Endothelial cell of umbilical vein (primary cell): ENCODE measurements at regions not wholly inside any gene's neighbourhood (a gene's known extent, or its start where the extent isn't known, plus 50 kb on each side); places are given as distances from the start of the nearest gene placed in this dataset.

ENCODE experiments used
- BruUV-seq: library from RNA; stranded (reverse); fragments of 400-500 nt; replicated peaks from 2 replicates; lab custom pipeline; 2021; lab: Mats Ljungman, UMichigan
- CTCF ChIA-PET: fragments of 300-600, 350-600 bp; sonication (Branson Sonifier 250); formaldehyde crosslinking; loops from one replicate; lab custom pipeline; 2021; ENCODE audit warnings: antibody characterized with exemption, inconsistent platforms; lab: Charles Lee
- POLR2A ChIA-PET: fragments of 300-600, 350-600 bp; sonication (Branson Sonifier 250); formaldehyde crosslinking; loops from one replicate; lab custom pipeline; 2021; ENCODE audit warnings: antibody characterized with exemption, inconsistent platforms; lab: Charles Lee
- DNase-seq: peaks from one replicate; pipeline ENCODE4 v3.0.0-alpha.2; 2011; ENCODE audit warnings: low read depth, low spot score
- FAIRE-seq: peaks from 2 replicates; lab custom pipeline; 2011; peaks lifted over from hg19 to GRCh38; lab: Jason Lieb, UNC
- H2AFZ ChIP-seq: 2 replicates; pipeline ENCODE4 v1.6.0; 2012; ENCODE audit warnings: low read depth, low read length, control low read depth, inconsistent platforms
- H3K27ac ChIP-seq: 2 replicates; pipeline ENCODE4 v1.5.1; 2011; ENCODE audit warnings: low read depth, mild to moderate bottlenecking, control low read depth, low read length, moderate library complexity; ENCODE audit not compliant: insufficient read depth
- H3K27me3 ChIP-seq, 2 experiments: 2 replicates each; pipeline versions ENCODE4 v1.6.0 to v1.6.1; 2011; ENCODE audit warnings: low read length in 2 of 2, mixed read lengths in 1 of 2; ENCODE audit not compliant: control insufficient read depth in 2 of 2, insufficient read depth in 2 of 2
- H3K36me3 ChIP-seq, 2 experiments: 2 replicates in 1 of 2; 3 replicates in 1 of 2; pipeline ENCODE4 v1.5.1; 2011; ENCODE audit warnings: low read length in 2 of 2, mild to moderate bottlenecking in 1 of 2, moderate library complexity in 1 of 2; ENCODE audit not compliant: control insufficient read depth in 2 of 2, insufficient read depth in 2 of 2; ENCODE audit errors: extremely low read depth in 1 of 2
- H3K4me1 ChIP-seq: 3 replicates; pipeline ENCODE4 v1.5.1; 2011; ENCODE audit warnings: mild to moderate bottlenecking, low read length; ENCODE audit not compliant: control insufficient read depth, insufficient read depth; ENCODE audit errors: extremely low read depth
- H3K4me2 ChIP-seq: 2 replicates; pipeline ENCODE4 v1.6.1; 2011; ENCODE audit warnings: low read length, control low read depth, mixed read lengths; ENCODE audit not compliant: insufficient read depth
- H3K4me3 ChIP-seq, 3 experiments: fragments of 200-600 bp in 1 of 3; sonication (generic), shearing (Covaris generic) in 1 of 3; replicated peaks in 1 of 3; 2 replicates each; pipeline ENCODE4 v1.5.1; 2011 to 2016; ENCODE audit warnings: control low read depth in 3 of 3, low read length in 3 of 3, mild to moderate bottlenecking in 2 of 3, inconsistent platforms in 1 of 3, low read depth in 1 of 3, moderate library complexity in 1 of 3; ENCODE audit not compliant: insufficient read depth in 1 of 3
- H3K79me2 ChIP-seq: 2 replicates; pipeline ENCODE4 v1.6.0; 2012; ENCODE audit warnings: low read length, inconsistent platforms; ENCODE audit not compliant: control insufficient read depth, insufficient read depth
- H3K9ac ChIP-seq: replicated peaks from 2 replicates; pipeline ENCODE3; 2011; ENCODE audit warnings: low read length, control low read depth; ENCODE audit not compliant: insufficient read depth; ENCODE audit errors: extremely low read depth
- H3K9me1 ChIP-seq: replicated peaks from 3 replicates; pipeline ENCODE4 v1.6.0; 2011; ENCODE audit warnings: mild to moderate bottlenecking, low read length; ENCODE audit not compliant: control insufficient read depth, insufficient read depth; ENCODE audit errors: extremely low read depth
- H3K9me3 ChIP-seq: replicated peaks from 2 replicates; pipeline ENCODE4 v1.5.1; 2012; ENCODE audit warnings: low read length, inconsistent platforms; ENCODE audit not compliant: control insufficient read depth, insufficient read depth
- H4K20me1 ChIP-seq: replicated peaks from 2 replicates; pipeline ENCODE3; 2011; ENCODE audit warnings: mild to moderate bottlenecking, low read length; ENCODE audit not compliant: control insufficient read depth, insufficient read depth; ENCODE audit errors: extremely low read depth
- CTCF ChIP-seq, 2 donors: IDR thresholded peaks; 1 replicate in 1 of 2; 2 replicates in 1 of 2; pipeline ENCODE4 v1.5.1; 2011; ENCODE audit warnings: low read length in 2 of 2, mild to moderate bottlenecking in 2 of 2, moderate library complexity in 2 of 2, control low read depth in 1 of 2, inconsistent platforms in 1 of 2, low read depth in 1 of 2; ENCODE audit not compliant: insufficient read depth in 1 of 2; ENCODE audit errors: extremely low read depth in 1 of 2
- EZH2 ChIP-seq: IDR thresholded peaks from 2 replicates; pipeline ENCODE4 v1.6.1; 2012; ENCODE audit warnings: borderline replicate concordance, low read depth, mild to moderate bottlenecking, moderate library complexity, low read length, inconsistent platforms; ENCODE audit not compliant: severe bottlenecking
- FOS ChIP-seq: IDR thresholded peaks from 2 replicates; pipeline ENCODE4 v1.6.1; 2011; ENCODE audit warnings: mild to moderate bottlenecking, low read length, moderate library complexity, borderline replicate concordance; ENCODE audit not compliant: insufficient read depth
- GATA2 ChIP-seq: IDR thresholded peaks from 2 replicates; pipeline ENCODE4 v1.7.0; 2011; ENCODE audit warnings: low read depth, mild to moderate bottlenecking, moderate library complexity, mixed read lengths, low read length; ENCODE audit not compliant: insufficient read length, insufficient read depth
- JUN ChIP-seq: IDR thresholded peaks from 2 replicates; pipeline ENCODE4 v1.6.1; 2011; ENCODE audit warnings: borderline replicate concordance, low read depth; ENCODE audit not compliant: insufficient read length, insufficient read depth
- MAX ChIP-seq: IDR thresholded peaks from 2 replicates; pipeline ENCODE4 v1.6.1; 2011; ENCODE audit not compliant: insufficient read depth, insufficient read length
- MYC ChIP-seq: IDR thresholded peaks from one replicate; pipeline ENCODE4 v1.6.1; 2011; ENCODE audit warnings: mild to moderate bottlenecking, low read depth, low read length
- POLR2A ChIP-seq: IDR thresholded peaks from 2 replicates; pipeline ENCODE4 v1.6.1; 2012; ENCODE audit warnings: low read depth, mild to moderate bottlenecking, control low read depth, low read length
- POLR2AphosphoS5 ChIP-seq: IDR thresholded peaks from 2 replicates; pipeline ENCODE4 v1.6.1; 2012; ENCODE audit warnings: low read depth, mild to moderate bottlenecking, control low read depth, low read length, moderate library complexity; ENCODE audit not compliant: insufficient read depth
- dilution Hi-C: fragments of 300-500 bp; cut with MboI; formaldehyde crosslinking; loops from one replicate; pipeline ENCODE4 v1.15.0; 2019; ENCODE audit warnings: low sequenced_read_pairs; ENCODE audit not compliant: extremely low pct_ligation_motif_present
- intact Hi-C: fragments of 100-400 bp; cut with micrococcal nuclease; formaldehyde crosslinking; loops from one replicate; pipeline ENCODE4 v1.10.0; 2022

- Histone ChIP-seq H4K20me1 (no peaks in the 10 kb centered on the region), H3K27me3 (peaks cover 2 to 4% of the 10 kb centered on the region in 2 experiments), H3K79me2 (no peaks in the 10 kb centered on the region), H3K9me3 (no peaks in the 10 kb centered on the region), H3K4me3 (no peak overlapping the region), H2AFZ (no peak overlapping the region), H3K27ac (no peak overlapping the region), H3K9ac (no peak overlapping the region), H3K4me2 (no peak overlapping the region), H3K9me1 (no peaks in the 10 kb centered on the region), H3K36me3 (no peaks in the 10 kb centered on the region), H3K4me1 (no peaks in the 10 kb centered on the region)
- POLR2A ChIA-PET: no interaction called here
- TF ChIP-seq EZH2 (no peak), POLR2AphosphoS5 (no peak), MAX (no peak), FOS (no peak), POLR2A (no peak), GATA2 (no peak), CTCF (IDR thresholded peaks at IDR 0.05; ENCODE audit: extremely low read depth in 1 of 2, insufficient read depth in 1 of 2, low read depth in 1 of 2, low read length in 2 of 2) (no peak), JUN (no peak), MYC (no peak)
- FAIRE-seq (no peak), DNase-seq (no peak)
- dilution Hi-C loops: loop anchor here (25.0 kb wide), 1 partner anchor 152 kb away; no protein-coding TSS in a partner anchor
- no TSS peak for BruUV-seq
- CTCF ChIA-PET: interaction anchor here (4.5 kb wide), 1 partner anchor 158 kb away, joined by 260 read pairs; no protein-coding TSS in a partner anchor
- intact Hi-C loops: no loop called here
Observed at GRCh38 chr11:123264431-123264780, 69.4 kb upstream of the CLMP start.
